GM06990 (cell line): ENCODE measurements at regions not wholly inside any gene's neighbourhood (a gene's known extent, or its start where the extent isn't known, plus 50 kb on each side); places are given as distances from the start of the nearest gene placed in this dataset.

Experiments used
- DNase-seq: peaks from one replicate; pipeline ENCODE4 v3.0.0-alpha.2; 2011; ENCODE audit not compliant: insufficient read length; ENCODE audit errors: extremely low read depth
- H3K27me3 ChIP-seq: replicated peaks from 2 replicates; pipeline ENCODE4 v1.6.0; 2011; ENCODE audit warnings: low read length; ENCODE audit not compliant: control insufficient read depth, insufficient read depth
- H3K36me3 ChIP-seq: 2 replicates; pipeline ENCODE4 v1.5.1; 2011; ENCODE audit warnings: low read length; ENCODE audit not compliant: control insufficient read depth, insufficient read depth
- H3K4me3 ChIP-seq: replicated peaks from 2 replicates; pipeline ENCODE4 v1.5.1; 2011; ENCODE audit warnings: low read depth, mild to moderate bottlenecking, control low read depth, low read length
- CTCF ChIP-seq: IDR thresholded peaks from 2 replicates; pipeline ENCODE4 v1.5.1; 2011; ENCODE audit warnings: low read length, control low read depth, mild to moderate bottlenecking, inconsistent platforms; ENCODE audit not compliant: insufficient read depth, poor library complexity, severe bottlenecking

DNA sequence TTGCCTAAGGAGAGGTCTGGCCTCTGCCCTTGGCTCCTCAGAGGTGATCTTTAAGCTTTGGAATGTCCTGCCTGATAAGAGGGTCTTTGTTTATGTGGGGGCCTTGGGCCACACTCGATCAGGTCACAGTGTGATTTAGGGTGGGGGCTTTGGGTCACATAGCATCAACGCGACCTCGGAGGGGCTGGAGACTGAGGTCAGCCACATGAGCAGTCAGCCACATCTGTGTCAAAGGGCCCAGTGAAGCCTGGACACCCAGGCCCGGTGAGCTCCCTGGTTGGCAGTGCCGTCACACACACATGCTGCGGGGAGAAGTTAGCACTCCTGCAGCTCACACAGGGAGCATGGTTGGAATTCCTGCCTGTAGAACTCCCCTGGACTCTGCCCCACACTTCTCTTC, 345.0 kb downstream of the NPHP4 start:
- TF ChIP-seq CTCF, result no peak
- DNase-seq, result no peak
- Histone ChIP-seq H3K36me3 (no peaks in the 10 kb centered on the region), H3K4me3 (no peak overlapping the region), H3K27me3 (no peaks in the 10 kb centered on the region)

DNA sequence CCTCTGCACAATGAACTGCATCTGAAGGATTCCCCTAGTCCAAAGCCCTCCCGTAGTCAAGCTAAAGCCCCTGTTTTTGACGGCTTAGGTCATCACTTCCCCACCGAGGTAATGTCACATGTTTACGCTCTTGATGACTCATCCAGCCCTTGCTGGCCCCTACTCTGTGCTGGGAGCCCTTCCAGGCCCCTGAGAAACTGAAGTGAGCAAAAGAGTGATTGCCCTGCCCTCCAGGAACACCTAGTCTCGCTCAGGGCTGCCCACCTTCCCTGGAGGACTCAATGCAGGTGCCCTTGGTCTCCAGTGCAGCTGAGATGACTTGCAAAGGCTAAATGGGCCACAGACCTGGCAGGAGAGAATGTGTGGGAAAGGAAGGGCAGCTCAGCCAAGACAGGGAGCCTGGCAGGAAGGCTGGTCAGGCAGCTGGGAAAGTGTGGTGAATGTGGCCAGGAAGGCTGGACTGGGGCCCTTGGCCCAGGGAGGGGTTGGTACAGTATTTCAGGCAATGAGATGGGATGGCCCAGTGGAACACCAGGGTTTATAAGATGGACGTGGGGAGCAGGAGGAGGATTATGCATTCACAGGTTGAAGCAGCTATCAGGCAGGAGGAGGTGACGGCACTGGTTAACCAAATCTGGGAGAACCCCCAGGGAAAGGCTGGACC, 345.6 kb downstream of the NPHP4 start:
- Histone ChIP-seq H3K36me3 (no peaks in the 10 kb centered on the region), H3K4me3 (no peak overlapping the region), H3K27me3 (no peaks in the 10 kb centered on the region)
- no peak for DNase-seq
- TF ChIP-seq CTCF, result no peak

DNA sequence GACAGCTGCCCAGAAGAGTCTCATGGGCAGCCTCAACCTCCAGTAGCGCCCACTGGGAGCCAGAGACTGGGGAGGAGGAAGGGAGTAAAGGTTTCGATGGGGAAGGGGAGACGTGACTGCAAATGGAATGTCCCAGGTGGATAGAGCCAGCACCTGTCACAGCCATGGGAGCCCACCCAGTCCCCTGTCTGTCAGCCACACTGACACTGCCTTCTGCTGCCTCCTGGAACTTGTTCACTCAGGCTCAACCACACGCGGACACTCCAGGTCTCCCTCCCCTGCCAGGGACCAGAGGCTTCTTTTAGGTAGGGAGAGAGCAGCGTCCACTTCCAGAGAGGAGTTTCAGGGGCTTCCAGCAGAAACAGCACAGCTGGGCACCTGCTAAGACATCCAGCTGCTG, 346.3 kb downstream of the NPHP4 start:
- H3K4me3 ChIP-seq, result no peak overlapping the region
- DNase-seq, result no peak
- no peak for TF ChIP-seq CTCF
- no peaks in the 10 kb centered on the region for H3K27me3 ChIP-seq
- no peaks in the 10 kb centered on the region for H3K36me3 ChIP-seq

GRCh38 chr1:5645135-5645399, 347.2 kb downstream of the NPHP4 start:
- no peak overlapping the region for H3K4me3 ChIP-seq
- no peaks in the 10 kb centered on the region for H3K36me3 ChIP-seq
- H3K27me3 ChIP-seq, result no peaks in the 10 kb centered on the region
- TF ChIP-seq CTCF, result no peak
- no peak for DNase-seq

DNA sequence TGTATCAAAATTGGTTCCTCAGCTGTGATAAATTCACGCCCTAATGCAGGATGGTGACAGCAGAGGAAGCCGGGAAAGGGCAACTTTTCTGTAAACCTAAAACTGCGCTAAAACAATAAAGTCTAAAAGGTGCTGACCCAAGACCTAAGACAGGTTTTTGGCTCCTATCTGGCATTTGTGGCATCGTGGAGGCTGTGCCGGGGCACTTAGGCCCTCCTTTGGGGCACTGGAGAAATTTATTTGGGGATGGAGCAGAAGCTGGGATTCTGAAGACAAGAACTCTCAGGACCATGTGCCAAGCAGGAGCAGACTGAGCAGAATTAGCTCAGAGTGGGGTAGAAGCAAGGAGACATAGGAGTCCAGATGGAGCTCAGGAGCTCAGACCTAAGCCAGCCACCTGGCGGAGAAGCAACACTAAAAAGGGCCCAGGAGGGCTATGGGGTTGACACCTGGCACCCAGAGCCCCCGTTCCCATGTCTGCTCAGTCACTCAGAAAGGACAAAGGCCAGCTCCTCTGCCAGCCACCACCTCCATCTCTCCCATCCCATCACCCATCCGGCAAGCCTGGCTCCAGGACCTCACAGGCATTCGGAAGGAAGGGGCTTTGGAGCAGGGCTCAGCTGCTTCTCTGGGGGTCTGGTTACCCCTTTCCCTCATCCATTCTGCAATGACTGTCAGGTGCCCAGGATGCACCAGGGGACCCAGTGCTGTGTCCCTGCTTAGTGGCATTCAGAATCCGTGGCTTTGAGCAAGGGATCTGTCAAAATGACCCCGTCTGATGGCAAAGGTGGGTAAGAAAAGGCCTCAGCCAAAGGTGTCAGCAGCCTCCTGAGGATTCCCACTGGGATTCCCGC, 347.7 kb downstream of the NPHP4 start:
- TF ChIP-seq CTCF, result no peak
- no peak for DNase-seq
- no peak overlapping the region for H3K4me3 ChIP-seq
- H3K27me3 ChIP-seq, result no peaks in the 10 kb centered on the region
- H3K36me3 ChIP-seq, result no peaks in the 10 kb centered on the region
